SK-N-SH (cell line): ENCODE measurements at regions not wholly inside any gene's neighbourhood (a gene's known extent, or its start where the extent isn't known, plus 50 kb on each side); places are given as distances from the start of the nearest gene placed in this dataset.

Experiments used
- CTCF ChIA-PET: fragments of 300-600, 350-600 bp; formaldehyde crosslinking; extraction: SDS; loops from one replicate; lab custom pipeline; 2021; lab: Yijun Ruan, JAX
- POLR2A ChIA-PET: fragments of 350-600 bp; sonication (Branson Sonifier 250); formaldehyde crosslinking; extraction: SDS; loops from one replicate; lab custom pipeline; 2020; ENCODE audit warnings: antibody characterized with exemption, inconsistent platforms; lab: Yijun Ruan, JAX
- DNase-seq: peaks from one replicate; pipeline ENCODE4 v3.0.0; 2012
- H2AFZ ChIP-seq: fragments of 200-600 bp; sonication (generic); 2 replicates; pipeline ENCODE4 v1.8.1; 2016; ENCODE audit warnings: antibody characterized with exemption, mild to moderate bottlenecking, low read depth
- H3F3A ChIP-seq: fragments of 200-600 bp; sonication (generic); replicated peaks from 2 replicates; pipeline ENCODE3; 2016; ENCODE audit warnings: antibody characterized with exemption, mild to moderate bottlenecking; ENCODE audit not compliant: insufficient read depth
- H3K27ac ChIP-seq, 2 experiments: fragments of 200-500 bp in 1 of 2; fragments of 200-600 bp in 1 of 2; sonication (Bioruptor generic) in 1 of 2; sonication (generic), shearing (Covaris generic) in 1 of 2; 2 replicates each; pipeline versions ENCODE4 v1.5.1 to v1.6.1; 2014 to 2016; ENCODE audit warnings: low read depth in 2 of 2, inconsistent platforms in 1 of 2, low read length in 1 of 2, mild to moderate bottlenecking in 1 of 2, mixed read lengths in 1 of 2
- H3K27me3 ChIP-seq: fragments of 200-600 bp; sonication (generic), shearing (Covaris generic); 2 replicates; pipeline ENCODE4 v1.6.1; 2016; ENCODE audit warnings: mixed run types; ENCODE audit not compliant: insufficient read depth
- H3K36me3 ChIP-seq, 2 experiments: fragments of 200-500 bp in 1 of 2; fragments of 200-600 bp in 1 of 2; sonication (Bioruptor generic) in 1 of 2; sonication (generic) in 1 of 2; replicated peaks in 1 of 2; 2 replicates each; pipeline versions ENCODE3 to v1.5.1; 2014 to 2016; ENCODE audit warnings: low read length in 1 of 2, mild to moderate bottlenecking in 1 of 2; ENCODE audit not compliant: insufficient read depth in 2 of 2, control insufficient read depth in 1 of 2
- H3K4me1 ChIP-seq, 2 experiments: fragments of 200-500 bp in 1 of 2; fragments of 200-600 bp in 1 of 2; sonication (Bioruptor generic) in 1 of 2; sonication (generic), shearing (Covaris generic) in 1 of 2; 2 replicates each; pipeline versions ENCODE4 v1.5.1 to v1.6.1; 2014 to 2016; ENCODE audit warnings: low read depth in 1 of 2, low read length in 1 of 2, mixed run types in 1 of 2; ENCODE audit not compliant: insufficient read depth in 2 of 2, control insufficient read depth in 1 of 2
- H3K4me2 ChIP-seq: fragments of 200-600 bp; sonication (generic), shearing (Covaris generic); 2 replicates; pipeline ENCODE4 v1.6.1; 2017; ENCODE audit warnings: mixed run types
- H3K4me3 ChIP-seq, 2 experiments: fragments of 200-500 bp in 1 of 2; fragments of 200-600 bp in 1 of 2; sonication (Bioruptor generic) in 1 of 2; sonication (generic), shearing (Covaris generic) in 1 of 2; 2 replicates each; pipeline versions ENCODE4 v1.5.1 to v1.8.1; 2014 to 2016; ENCODE audit warnings: low read depth in 2 of 2, inconsistent platforms in 1 of 2, low read length in 1 of 2, mild to moderate bottlenecking in 1 of 2, mixed read lengths in 1 of 2, moderate library complexity in 1 of 2
- H3K79me2 ChIP-seq: fragments of 200-600 bp; sonication (generic); 2 replicates; pipeline ENCODE4 v1.8.1; 2017; ENCODE audit warnings: mild to moderate bottlenecking; ENCODE audit not compliant: insufficient read depth
- H3K9ac ChIP-seq: fragments of 200-600 bp; sonication (generic); 2 replicates; pipeline ENCODE4 v1.6.1; 2017; ENCODE audit warnings: mixed run types
- H3K9me2 ChIP-seq: fragments of 200-600 bp; sonication (generic); 2 replicates; pipeline ENCODE4 v1.6.1; 2017; ENCODE audit warnings: mixed run types
- H3K9me3 ChIP-seq: fragments of 200-600 bp; sonication (generic); 2 replicates; pipeline ENCODE4 v1.6.1; 2017; ENCODE audit warnings: mixed run types, mild to moderate bottlenecking, moderate library complexity
- H4K20me1 ChIP-seq: fragments of 200-600 bp; sonication (generic); 2 replicates; pipeline ENCODE4 v1.6.1; 2017; ENCODE audit warnings: mild to moderate bottlenecking, mixed run types; ENCODE audit not compliant: insufficient read depth
- EP300 ChIP-seq, 2 experiments: IDR thresholded peaks; 2 replicates each; pipeline versions ENCODE4 v1.4.0 to v1.6.1; 2012; ENCODE audit warnings: borderline replicate concordance in 1 of 2, low read depth in 1 of 2, low read length in 1 of 2
- EZH2phosphoT487 ChIP-seq: fragments of 200-600 bp; sonication (generic); IDR thresholded peaks from 2 replicates; pipeline ENCODE4 v1.6.1; 2017; ENCODE audit warnings: low read depth, mixed run types, mild to moderate bottlenecking, antibody characterized with exemption, moderate library complexity, borderline replicate concordance
- GABPA ChIP-seq: IDR thresholded peaks from 2 replicates; pipeline ENCODE4 v1.4.0; 2012; ENCODE audit warnings: low read depth, mild to moderate bottlenecking
- JUND ChIP-seq: IDR thresholded peaks from 2 replicates; pipeline ENCODE4 v1.4.0; 2012
- POLR2AphosphoS5 ChIP-seq: IDR thresholded peaks from 2 replicates; pipeline ENCODE4 v1.6.1; 2012; ENCODE audit warnings: low read depth, low read length
- RFX5 ChIP-seq: IDR thresholded peaks from 2 replicates; pipeline ENCODE4 v1.6.1; 2012; ENCODE audit warnings: mild to moderate bottlenecking, improper control_type of control experiment, low read length
- SIN3A ChIP-seq: IDR thresholded peaks from 2 replicates; pipeline ENCODE4 v1.6.1; 2012; ENCODE audit warnings: low read depth, mild to moderate bottlenecking, low read length, moderate library complexity, borderline replicate concordance
- SMC3 ChIP-seq: IDR thresholded peaks from 2 replicates; pipeline ENCODE4 v1.6.1; 2012; ENCODE audit warnings: low read depth, low read length, improper control_type of control experiment
- YY1 ChIP-seq: IDR thresholded peaks from 2 replicates; pipeline ENCODE4 v1.4.0; 2012; ENCODE audit warnings: low read depth, mild to moderate bottlenecking
- WGBS: methylation state at CpG from one replicate; pipeline ENCODE4 v1.1.6; 2017; ENCODE audit warnings: low lambda C conversion rate; 5-methylcytosine and 5-hydroxymethylcytosine counted together
- TF ChIP-seq, protein P1 (sequence below): IDR thresholded peaks from 2 replicates; pipeline ENCODE4 v1.6.1; 2012; ENCODE audit warnings: mild to moderate bottlenecking, low read depth, low read length, moderate library complexity
- TF ChIP-seq, protein P2 (sequence below): IDR thresholded peaks from 2 replicates; pipeline ENCODE4 v1.4.0; 2012; ENCODE audit warnings: low read depth, borderline replicate concordance
- TF ChIP-seq, protein P3 (sequence below): IDR thresholded peaks from 2 replicates; pipeline ENCODE4 v1.4.0; 2012; ENCODE audit warnings: low read depth
- TF ChIP-seq, protein P4 (sequence below): fragments of 200-600 bp; sonication (generic); IDR thresholded peaks from 2 replicates; pipeline ENCODE4 v1.6.1; 2017; ENCODE audit warnings: antibody characterized with exemption, mild to moderate bottlenecking, moderate library complexity

DNA sequence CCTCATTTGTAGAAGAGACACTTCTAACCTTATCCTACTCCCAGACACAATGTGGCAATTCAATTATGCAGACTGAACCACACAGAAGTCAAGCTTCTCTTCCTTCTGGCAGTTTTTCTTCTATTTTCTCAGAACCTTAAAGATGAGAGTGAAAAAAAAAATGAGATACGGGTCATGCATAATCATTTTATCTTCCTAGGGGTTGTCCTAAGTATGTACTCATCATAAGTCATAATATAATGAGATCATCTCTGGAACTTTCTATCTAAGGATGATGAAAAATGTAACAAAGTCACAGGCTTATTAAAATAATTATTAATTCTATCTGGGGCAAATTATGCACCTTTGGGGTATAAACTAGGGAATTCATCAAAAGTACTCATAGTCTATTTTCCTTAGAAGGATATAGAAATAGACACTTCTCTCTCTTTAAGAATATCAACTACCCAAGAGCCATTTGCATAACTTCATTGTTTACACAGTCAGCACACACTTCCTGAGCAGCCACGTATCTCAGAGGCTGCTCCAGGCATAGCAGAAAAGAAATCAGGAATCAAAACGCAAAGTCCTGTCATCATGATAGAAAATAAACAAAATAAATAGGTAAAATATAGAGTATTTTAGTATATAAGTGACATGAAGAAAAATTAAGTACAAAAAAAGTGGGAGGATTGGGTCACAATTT is 345.9 kb upstream of the SPHKAP start:
- H3K9ac ChIP-seq: no peak overlapping the region
- no peaks in the 10 kb centered on the region for H3K79me2 ChIP-seq
- no peaks in the 10 kb centered on the region for H3K36me3 ChIP-seq
- no peaks in the 10 kb centered on the region for H3K9me2 ChIP-seq
- ChIA-PET POLR2A (no interaction called here), CTCF (no interaction called here)
- H4K20me1 ChIP-seq: no peaks in the 10 kb centered on the region
- H2AFZ ChIP-seq: no peak overlapping the region
- H3K4me2 ChIP-seq: no peak overlapping the region
- 23% methylated on average over 3 of the region's 3 CpGs for WGBS
- no peak overlapping the region for H3K4me3 ChIP-seq
- H3K9me3 ChIP-seq: 0 out of 2 replicates have a peak, but pooled peaks cover 5% of the 10 kb centered on the region
- H3K4me1 ChIP-seq: no peaks in the 10 kb centered on the region
- TF ChIP-seq POLR2AphosphoS5: no peak
- TF ChIP-seq, protein P1, sequence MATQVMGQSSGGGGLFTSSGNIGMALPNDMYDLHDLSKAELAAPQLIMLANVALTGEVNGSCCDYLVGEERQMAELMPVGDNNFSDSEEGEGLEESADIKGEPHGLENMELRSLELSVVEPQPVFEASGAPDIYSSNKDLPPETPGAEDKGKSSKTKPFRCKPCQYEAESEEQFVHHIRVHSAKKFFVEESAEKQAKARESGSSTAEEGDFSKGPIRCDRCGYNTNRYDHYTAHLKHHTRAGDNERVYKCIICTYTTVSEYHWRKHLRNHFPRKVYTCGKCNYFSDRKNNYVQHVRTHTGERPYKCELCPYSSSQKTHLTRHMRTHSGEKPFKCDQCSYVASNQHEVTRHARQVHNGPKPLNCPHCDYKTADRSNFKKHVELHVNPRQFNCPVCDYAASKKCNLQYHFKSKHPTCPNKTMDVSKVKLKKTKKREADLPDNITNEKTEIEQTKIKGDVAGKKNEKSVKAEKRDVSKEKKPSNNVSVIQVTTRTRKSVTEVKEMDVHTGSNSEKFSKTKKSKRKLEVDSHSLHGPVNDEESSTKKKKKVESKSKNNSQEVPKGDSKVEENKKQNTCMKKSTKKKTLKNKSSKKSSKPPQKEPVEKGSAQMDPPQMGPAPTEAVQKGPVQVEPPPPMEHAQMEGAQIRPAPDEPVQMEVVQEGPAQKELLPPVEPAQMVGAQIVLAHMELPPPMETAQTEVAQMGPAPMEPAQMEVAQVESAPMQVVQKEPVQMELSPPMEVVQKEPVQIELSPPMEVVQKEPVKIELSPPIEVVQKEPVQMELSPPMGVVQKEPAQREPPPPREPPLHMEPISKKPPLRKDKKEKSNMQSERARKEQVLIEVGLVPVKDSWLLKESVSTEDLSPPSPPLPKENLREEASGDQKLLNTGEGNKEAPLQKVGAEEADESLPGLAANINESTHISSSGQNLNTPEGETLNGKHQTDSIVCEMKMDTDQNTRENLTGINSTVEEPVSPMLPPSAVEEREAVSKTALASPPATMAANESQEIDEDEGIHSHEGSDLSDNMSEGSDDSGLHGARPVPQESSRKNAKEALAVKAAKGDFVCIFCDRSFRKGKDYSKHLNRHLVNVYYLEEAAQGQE: no peak
- TF ChIP-seq JUND: no peak
- no peak for TF ChIP-seq RFX5
- TF ChIP-seq EZH2phosphoT487: no peak
- TF ChIP-seq SMC3: no peak
- TF ChIP-seq GABPA: no peak
- TF ChIP-seq, protein P2, sequence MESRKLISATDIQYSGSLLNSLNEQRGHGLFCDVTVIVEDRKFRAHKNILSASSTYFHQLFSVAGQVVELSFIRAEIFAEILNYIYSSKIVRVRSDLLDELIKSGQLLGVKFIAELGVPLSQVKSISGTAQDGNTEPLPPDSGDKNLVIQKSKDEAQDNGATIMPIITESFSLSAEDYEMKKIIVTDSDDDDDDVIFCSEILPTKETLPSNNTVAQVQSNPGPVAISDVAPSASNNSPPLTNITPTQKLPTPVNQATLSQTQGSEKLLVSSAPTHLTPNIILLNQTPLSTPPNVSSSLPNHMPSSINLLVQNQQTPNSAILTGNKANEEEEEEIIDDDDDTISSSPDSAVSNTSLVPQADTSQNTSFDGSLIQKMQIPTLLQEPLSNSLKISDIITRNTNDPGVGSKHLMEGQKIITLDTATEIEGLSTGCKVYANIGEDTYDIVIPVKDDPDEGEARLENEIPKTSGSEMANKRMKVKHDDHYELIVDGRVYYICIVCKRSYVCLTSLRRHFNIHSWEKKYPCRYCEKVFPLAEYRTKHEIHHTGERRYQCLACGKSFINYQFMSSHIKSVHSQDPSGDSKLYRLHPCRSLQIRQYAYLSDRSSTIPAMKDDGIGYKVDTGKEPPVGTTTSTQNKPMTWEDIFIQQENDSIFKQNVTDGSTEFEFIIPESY: no peak
- no peak for TF ChIP-seq YY1
- TF ChIP-seq, protein P3, sequence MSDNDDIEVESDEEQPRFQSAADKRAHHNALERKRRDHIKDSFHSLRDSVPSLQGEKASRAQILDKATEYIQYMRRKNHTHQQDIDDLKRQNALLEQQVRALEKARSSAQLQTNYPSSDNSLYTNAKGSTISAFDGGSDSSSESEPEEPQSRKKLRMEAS: no peak
- TF ChIP-seq, protein P4, sequence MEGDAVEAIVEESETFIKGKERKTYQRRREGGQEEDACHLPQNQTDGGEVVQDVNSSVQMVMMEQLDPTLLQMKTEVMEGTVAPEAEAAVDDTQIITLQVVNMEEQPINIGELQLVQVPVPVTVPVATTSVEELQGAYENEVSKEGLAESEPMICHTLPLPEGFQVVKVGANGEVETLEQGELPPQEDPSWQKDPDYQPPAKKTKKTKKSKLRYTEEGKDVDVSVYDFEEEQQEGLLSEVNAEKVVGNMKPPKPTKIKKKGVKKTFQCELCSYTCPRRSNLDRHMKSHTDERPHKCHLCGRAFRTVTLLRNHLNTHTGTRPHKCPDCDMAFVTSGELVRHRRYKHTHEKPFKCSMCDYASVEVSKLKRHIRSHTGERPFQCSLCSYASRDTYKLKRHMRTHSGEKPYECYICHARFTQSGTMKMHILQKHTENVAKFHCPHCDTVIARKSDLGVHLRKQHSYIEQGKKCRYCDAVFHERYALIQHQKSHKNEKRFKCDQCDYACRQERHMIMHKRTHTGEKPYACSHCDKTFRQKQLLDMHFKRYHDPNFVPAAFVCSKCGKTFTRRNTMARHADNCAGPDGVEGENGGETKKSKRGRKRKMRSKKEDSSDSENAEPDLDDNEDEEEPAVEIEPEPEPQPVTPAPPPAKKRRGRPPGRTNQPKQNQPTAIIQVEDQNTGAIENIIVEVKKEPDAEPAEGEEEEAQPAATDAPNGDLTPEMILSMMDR: no peak
- TF ChIP-seq EP300 (IDR thresholded peaks at IDR 0.05; ENCODE audit: borderline replicate concordance in 1 of 2, low read depth in 1 of 2, low read length in 1 of 2): no peak
- no peak for TF ChIP-seq SIN3A
- no peaks in the 10 kb centered on the region for H3K27me3 ChIP-seq
- H3F3A ChIP-seq: no peaks in the 10 kb centered on the region
- no peak for DNase-seq
- no peak overlapping the region for H3K27ac ChIP-seq
